ENCODE measurements at regions not wholly inside any gene's neighbourhood (a gene's known extent, or its start where the extent isn't known, plus 50 kb on each side); places are given as distances from the start of the nearest gene placed in this dataset.

- DNase-seq (ENCODE audit: low read depth): no peak
Measured at GRCh38 chrX:8319359-8319758, 145.3 kb upstream of the VCX3B start.

DNA sequence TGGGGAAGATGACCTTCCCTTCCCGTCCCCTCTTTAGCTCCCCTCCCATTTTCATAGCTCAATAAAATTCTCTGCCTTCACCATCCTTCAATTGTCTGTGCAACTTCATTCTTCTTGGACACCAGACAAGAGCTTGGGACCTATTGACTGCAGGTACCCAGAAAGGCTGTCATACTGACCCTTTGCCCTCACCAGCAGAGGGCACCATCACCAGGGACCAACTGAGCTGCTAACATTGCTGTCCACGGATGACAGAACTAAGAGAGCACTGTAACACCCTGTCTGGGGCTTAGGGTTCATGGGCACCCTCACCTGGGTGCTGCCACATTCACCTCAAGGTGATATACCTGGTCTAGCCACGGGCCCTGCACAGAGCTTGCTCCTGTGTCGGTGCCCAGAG is 141.3 kb upstream of the VCX3B start:
- no peak for DNase-seq (ENCODE audit: low read depth)

DNA sequence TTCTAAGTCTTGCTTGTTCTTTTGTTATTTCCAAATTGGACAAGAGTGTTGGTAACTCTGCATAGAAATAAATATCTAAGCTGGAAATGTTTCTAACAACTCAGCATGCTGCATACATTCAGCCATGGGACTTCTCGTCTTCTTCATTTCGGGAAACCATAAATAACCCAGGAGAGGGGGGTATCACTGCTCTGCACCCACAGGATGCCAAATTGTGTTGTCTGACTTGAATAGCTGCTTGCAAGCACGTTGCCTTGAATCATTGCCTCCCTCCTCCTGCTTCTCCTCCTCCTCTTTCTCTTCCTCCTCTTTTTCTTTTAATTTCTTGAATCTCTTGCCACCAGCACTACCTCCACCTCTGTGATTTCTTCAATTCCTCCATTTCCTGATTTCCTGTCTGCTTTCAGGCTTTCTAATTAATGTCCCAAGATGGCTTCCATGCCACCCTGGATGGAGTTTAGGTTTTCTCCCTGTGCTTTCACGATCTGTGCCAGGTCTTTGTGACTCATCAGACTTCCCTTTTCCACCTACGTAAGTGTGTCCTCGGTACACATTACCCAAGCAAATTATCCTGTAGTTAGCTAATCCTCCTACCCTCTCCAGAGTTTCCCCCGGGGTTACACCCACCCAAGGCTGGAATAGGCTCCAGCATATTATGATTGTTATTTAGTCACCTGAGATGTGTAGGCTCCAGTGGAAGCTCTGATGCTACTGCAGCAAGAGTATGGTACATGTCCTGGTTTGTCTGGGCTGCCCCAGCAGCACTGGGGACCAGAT is 122.6 kb upstream of the VCX3B start:
- no peak for DNase-seq (ENCODE audit: low read depth)

GRCh38 chrX:8345473-8345872 is 119.2 kb upstream of the VCX3B start:
- DNase-seq (ENCODE audit: low read depth): no peak

- DNase-seq (ENCODE audit: low read depth): no peak
Measured at GRCh38 chrX:8346060-8346459, 118.6 kb upstream of the VCX3B start.

GRCh38 chrX:8346892-8347291 is 117.7 kb upstream of the VCX3B start:
- no peak for DNase-seq (ENCODE audit: low read depth)

GRCh38 chrX:8349816-8350544 is 114.7 kb upstream of the VCX3B start:
- no peak for DNase-seq (ENCODE audit: low read depth)

DNA sequence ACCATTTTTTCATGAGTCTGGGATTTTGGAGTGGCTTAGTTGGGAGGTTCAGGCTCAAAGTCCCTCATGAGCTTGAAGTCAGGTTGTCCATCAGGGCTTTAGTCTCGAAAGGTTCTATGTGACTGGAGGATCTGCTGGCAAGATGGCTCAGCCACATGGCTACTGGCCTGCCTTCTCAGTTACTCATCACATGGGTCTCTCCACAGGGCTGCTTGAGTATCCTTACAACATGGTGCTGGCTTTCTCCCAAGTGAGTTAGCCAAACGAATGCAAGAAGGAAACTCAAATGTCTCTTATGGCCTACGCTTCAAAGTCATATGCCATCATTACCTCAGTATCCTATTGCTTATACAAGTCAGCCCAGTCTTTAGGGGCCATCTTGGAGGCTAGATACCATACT is 106.3 kb upstream of the VCX3B start:
- no peak for DNase-seq (ENCODE audit: low read depth)

DNA sequence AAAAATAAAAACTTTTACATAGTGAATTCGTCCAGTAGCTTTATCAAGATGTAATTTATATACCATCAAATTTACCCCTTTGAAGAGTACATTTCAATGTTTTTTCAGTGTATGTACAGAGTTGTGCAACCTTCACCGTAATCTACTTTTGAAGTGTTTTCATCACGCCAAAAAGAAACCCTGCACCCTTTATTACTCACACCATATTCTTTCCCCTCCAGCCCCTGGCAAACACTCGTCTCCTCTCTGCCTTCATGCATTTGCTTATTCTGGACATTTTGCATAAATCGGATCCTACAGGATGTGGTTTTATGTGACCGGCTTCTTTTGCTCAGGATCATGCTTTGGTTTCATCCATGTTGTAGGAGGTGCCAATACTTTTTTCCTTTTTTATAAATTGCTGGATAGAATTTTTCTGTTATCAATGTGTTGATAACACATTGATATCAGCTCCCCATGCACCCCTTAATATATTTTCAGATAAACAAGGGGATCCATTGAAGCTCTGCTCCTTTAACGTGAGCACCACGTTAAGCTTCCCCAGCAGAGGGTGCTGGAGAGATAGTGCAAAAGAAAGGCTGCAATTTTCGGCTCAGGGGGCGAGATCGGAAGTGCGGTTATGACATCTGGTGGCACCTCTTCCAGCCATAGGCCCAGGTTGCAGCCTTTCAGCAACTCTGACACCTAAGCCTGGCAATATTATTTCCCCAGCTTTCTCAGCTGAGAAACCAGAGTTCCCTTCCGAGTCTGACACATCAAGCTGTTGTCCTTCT is 100.1 kb upstream of the VCX3B start:
- no peak for DNase-seq (ENCODE audit: low read depth)

- DNase-seq (ENCODE audit: low read depth): no peak
Measured at GRCh38 chrX:8366481-8366880, 98.1 kb upstream of the VCX3B start.

DNA sequence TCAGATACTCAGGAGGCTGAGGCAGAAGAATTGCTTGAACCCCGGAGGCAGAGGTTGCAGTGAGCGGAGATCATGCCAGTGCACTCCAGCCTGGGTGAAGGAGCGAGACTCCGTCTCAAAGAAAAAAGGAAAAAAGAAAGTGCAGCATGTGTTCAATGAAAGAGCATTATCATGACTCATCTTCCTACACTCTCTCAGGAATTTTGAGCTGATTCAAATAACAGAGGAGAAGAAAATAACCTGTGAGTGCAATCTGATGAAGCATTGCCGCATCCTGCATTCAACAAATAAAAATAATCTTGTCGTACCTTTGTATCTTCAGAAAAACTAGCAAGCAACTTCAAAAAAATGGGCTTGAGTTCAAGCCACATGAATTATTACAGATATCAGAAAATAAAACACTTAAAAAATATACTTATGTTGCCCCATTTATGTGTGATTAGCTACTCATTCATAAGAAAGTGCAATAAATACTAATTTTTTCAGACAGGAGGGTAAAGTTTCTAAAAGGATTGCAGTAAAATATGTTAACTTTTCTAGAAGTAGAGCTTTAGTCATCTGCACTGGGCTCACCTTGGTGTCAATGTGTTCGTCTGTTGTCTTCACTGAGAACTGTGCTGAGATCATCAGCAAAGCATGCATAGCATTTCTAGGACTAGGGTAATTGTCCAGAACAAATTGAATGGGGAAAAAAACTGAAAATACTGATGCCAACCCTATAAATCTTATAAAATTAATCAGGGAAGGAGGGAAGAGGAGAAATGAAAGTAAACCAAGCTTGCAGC is 90.4 kb upstream of the VCX3B start:
- DNase-seq (ENCODE audit: low read depth): no peak

- no peak for DNase-seq (ENCODE audit: low read depth)
Measured at GRCh38 chrX:8377041-8377440, 87.6 kb upstream of the VCX3B start.

DNA sequence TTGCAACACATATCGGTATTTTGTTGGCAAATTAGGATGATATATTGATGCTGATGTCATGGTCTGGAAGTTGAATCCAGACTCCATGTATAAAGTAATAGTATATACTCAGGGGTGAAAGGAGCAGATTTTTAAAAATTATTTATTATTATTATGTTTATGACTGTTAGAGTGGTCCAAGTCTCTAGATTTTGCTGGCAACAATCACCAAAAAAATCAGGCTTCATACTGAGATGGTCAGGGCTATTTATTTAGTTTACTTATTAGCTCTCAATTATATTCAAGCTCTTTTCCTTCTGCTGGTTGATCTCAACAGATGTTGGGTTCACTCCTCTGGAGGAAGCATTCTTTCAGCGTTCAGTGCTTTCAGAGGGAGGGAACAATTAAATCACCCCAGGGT is 73.9 kb upstream of the VCX3B start:
- DNase-seq (ENCODE audit: low read depth): no peak

GRCh38 chrX:8403988-8404387 is 60.6 kb upstream of the VCX3B start:
- DNase-seq (ENCODE audit: low read depth): no peak

GRCh38 chrX:8404471-8404870 is 60.2 kb upstream of the VCX3B start:
- no peak for DNase-seq (ENCODE audit: low read depth)

DNA sequence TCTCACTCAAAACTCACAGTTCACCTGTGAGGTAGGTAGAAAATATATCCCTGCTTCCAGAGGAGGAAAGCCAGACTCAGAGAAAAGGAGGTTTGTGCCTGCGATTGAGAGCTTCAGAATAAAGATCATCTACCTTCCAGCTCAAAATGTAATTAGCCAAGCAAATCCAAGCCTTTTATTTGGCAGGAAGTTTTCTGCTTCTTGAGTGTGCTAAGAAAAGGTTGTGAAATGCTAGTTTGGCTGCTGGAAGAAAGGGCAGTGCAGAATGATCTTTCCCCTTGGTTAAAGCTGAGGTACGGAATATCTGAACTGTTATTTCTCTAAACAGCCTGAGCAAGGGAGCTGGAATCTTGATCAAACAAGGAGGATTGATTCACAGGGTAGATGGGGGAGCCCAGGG is 59.7 kb upstream of the VCX3B start:
- DNase-seq (ENCODE audit: low read depth): no peak

GRCh38 chrX:8405631-8406030 is 59.0 kb upstream of the VCX3B start:
- no peak for DNase-seq (ENCODE audit: low read depth)

DNA sequence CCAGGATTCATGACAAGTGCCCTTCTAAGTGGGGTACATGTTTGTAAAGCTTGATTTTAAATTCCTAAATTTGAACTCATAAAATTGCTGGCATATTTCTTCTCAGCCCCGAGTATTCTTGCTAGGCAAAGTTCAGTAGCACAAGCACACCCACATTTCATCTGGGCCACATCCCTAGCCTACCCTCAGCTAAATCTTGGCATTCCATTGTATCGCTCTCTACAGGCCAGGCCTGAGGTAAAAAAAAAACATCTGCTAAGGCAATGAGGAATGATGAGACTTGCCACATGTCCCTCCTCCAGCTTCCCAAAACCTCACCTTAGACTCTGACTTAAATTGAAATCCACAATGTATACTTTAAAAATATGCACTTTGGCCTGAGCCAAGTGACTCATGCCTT is 51.4 kb upstream of the VCX3B start:
- no peak for DNase-seq (ENCODE audit: low read depth)
